Peyer's patch (tissue), 4 donors: ENCODE measurements at regions not wholly inside any gene's neighbourhood (a gene's known extent, or its start where the extent isn't known, plus 50 kb on each side); places are given as distances from the start of the nearest gene placed in this dataset.

Source experiments
- DNase-seq, 3 donors: peaks; one replicate each; pipeline ENCODE4 v3.0.0-alpha.2; 2017 to 2019
- H3K27ac ChIP-seq, 4 donors: fragments of 200-600 bp; sonication (generic); one replicate each; pipeline ENCODE4 v1.5.1; 2016 to 2019
- H3K27me3 ChIP-seq, 2 donors: fragments of 200-600 bp; sonication (generic); one replicate each; pipeline ENCODE4 v1.5.1; 2019
- H3K36me3 ChIP-seq, 3 donors: fragments of 200-600 bp; sonication (generic); one replicate each; pipeline ENCODE4 v1.5.1; 2016 to 2019
- H3K4me1 ChIP-seq, 4 donors: fragments of 200-600 bp; sonication (generic); one replicate each; pipeline ENCODE4 v1.5.1; 2016 to 2019
- H3K4me3 ChIP-seq, 4 donors: fragments of 200-600 bp; sonication (generic); 1 replicate in 3 of 4; 2 replicates in 1 of 4; pipeline ENCODE4 v1.5.1; 2016 to 2019; ENCODE audit warnings: mild to moderate bottlenecking in 1 of 4
- H3K9me3 ChIP-seq, 4 donors: fragments of 200-600 bp; sonication (generic); one replicate each; pipeline ENCODE4 v1.5.1; 2016 to 2019; ENCODE audit warnings: mild to moderate bottlenecking in 1 of 4
- POLR2A ChIP-seq, 2 donors: fragments of 450-650 bp; IDR thresholded peaks; one replicate each; pipeline ENCODE4 v1.5.1; 2017; ENCODE audit warnings: antibody characterized with exemption in 2 of 2, mild to moderate bottlenecking in 2 of 2, moderate library complexity in 2 of 2
- small RNA-seq, 2 donors: library from RNA; depleted of rRNA; stranded (forward); fragments of <200 nt; gene quantifications; one replicate each; pipeline ENCODE3, GENCODE V24; 2016
- TF ChIP-seq, protein P1 (sequence below), 6 experiments: fragments of 450-650 bp in 4 of 6; fragments of 200-600 bp in 2 of 6; sonication (generic) in 1 of 6; IDR thresholded peaks; one replicate each; pipeline ENCODE4 v1.5.1; 2017 to 2019; ENCODE audit warnings: antibody characterized with exemption in 6 of 6, mild to moderate bottlenecking in 3 of 6, moderate library complexity in 1 of 6

DNA sequence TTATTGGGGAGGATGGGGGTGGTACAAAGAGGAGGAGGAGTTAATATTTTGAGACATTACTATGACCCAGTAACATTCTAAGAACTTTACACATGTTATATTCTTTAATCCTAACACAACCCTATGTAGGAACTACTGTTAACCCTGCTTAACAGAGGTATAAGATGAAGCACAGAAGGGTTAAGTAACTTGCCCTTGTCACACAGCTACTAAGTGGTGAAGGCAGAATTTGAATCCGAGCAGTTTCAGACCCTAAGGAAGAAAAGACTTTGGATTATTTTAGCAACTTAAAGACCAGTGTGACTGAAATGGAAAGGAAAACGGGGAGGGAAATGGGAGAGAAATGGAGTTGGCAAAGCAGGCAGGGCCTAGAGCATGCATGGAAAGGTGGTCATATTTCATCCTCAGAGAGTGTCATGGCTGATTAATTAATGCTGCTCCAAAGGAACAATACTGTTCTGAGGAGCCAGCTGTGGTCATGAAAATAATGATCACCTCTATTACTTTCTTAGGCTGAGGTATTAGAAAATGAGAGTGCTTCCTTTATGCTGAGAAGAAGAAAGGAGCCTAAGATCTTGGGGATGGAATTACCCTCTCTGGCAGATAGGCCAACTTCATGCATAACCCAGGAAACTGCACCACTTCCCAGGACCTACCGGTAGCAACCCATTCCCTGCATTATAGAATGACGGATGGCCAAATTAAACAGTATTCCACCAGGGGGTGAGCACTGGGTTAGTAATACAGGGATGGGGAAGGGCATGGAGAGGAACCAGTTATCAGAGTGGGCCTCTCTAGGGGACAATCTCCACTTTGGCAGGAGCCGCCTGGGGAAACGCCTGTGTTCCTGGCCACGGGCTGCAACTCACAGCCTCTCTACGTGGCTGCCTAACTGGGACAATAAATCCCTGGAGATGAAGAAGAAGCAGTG is 50.1 kb upstream of the TNFAIP3 start:
- no peak for DNase-seq
- no peak for TF ChIP-seq POLR2A (IDR thresholded peaks at IDR 0.05)
- TF ChIP-seq, protein P1, sequence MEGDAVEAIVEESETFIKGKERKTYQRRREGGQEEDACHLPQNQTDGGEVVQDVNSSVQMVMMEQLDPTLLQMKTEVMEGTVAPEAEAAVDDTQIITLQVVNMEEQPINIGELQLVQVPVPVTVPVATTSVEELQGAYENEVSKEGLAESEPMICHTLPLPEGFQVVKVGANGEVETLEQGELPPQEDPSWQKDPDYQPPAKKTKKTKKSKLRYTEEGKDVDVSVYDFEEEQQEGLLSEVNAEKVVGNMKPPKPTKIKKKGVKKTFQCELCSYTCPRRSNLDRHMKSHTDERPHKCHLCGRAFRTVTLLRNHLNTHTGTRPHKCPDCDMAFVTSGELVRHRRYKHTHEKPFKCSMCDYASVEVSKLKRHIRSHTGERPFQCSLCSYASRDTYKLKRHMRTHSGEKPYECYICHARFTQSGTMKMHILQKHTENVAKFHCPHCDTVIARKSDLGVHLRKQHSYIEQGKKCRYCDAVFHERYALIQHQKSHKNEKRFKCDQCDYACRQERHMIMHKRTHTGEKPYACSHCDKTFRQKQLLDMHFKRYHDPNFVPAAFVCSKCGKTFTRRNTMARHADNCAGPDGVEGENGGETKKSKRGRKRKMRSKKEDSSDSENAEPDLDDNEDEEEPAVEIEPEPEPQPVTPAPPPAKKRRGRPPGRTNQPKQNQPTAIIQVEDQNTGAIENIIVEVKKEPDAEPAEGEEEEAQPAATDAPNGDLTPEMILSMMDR (IDR thresholded peaks at IDR 0.05) = no peak

More for the DNA sequence above, 50.1 kb upstream of the TNFAIP3 start:
- Histone ChIP-seq H3K36me3 (no peaks in the 10 kb centered on the region), H3K9me3 (no peaks in the 10 kb centered on the region), H3K27ac (no peak overlapping the region), H3K4me3 (no peak overlapping the region), H3K4me1 (no peaks in the 10 kb centered on the region), H3K27me3 (no peaks in the 10 kb centered on the region)

Small RNAs in the stretch of these regions (small RNA-seq; reads per million reads assigned to genes)
- gene RF00019 = 0 reads per million in 2 donors
